A549 (cell line): ENCODE measurements at regions not wholly inside any gene's neighbourhood (a gene's known extent, or its start where the extent isn't known, plus 50 kb on each side); places are given as distances from the start of the nearest gene placed in this dataset.

Experiments used
- HOXB5 ChIP-seq: fragments of 250-450 bp; sonication (Bioruptor Pico); IDR thresholded peaks from 2 replicates; pipeline ENCODE4 v1.5.0; 2020; ENCODE audit warnings: mild to moderate bottlenecking, moderate library complexity
- KDM1A ChIP-seq: fragments of 200-600 bp; sonication (generic); IDR thresholded peaks from 2 replicates; pipeline ENCODE4 v1.6.1; 2016; ENCODE audit warnings: low read depth, mild to moderate bottlenecking

DNA sequence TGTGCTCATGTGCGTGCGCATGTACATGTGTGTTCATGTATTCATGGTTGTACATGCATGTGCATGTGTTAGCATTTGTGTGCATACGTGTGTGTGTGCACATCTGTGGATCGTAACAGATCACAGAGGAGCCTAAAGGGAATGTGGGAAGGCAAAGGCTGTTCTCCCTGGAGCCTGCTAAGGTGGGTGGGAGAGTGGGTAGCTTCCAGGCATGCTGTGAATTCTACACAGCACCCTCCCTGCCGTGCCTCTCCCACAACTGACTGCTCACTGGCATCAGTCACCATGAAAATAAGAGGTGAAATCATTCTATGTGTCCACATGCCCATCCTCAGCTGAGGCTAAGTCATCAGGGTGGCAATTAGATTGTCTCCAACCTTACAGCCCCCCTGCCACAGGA is 600.9 kb downstream of the MID1IP1 start:
- TF ChIP-seq KDM1A (no peak), HOXB5 (CRISPR knock-in tag) (no peak)
